ENCODE measurements at regions not wholly inside any gene's neighbourhood (a gene's known extent, or its start where the extent isn't known, plus 50 kb on each side); places are given as distances from the start of the nearest gene placed in this dataset.
"Not testable (repeated sequence)": the region's sequence is repeated elsewhere in the genome, so short reads cannot be mapped to it uniquely, and the experiment has no call there.

DNA sequence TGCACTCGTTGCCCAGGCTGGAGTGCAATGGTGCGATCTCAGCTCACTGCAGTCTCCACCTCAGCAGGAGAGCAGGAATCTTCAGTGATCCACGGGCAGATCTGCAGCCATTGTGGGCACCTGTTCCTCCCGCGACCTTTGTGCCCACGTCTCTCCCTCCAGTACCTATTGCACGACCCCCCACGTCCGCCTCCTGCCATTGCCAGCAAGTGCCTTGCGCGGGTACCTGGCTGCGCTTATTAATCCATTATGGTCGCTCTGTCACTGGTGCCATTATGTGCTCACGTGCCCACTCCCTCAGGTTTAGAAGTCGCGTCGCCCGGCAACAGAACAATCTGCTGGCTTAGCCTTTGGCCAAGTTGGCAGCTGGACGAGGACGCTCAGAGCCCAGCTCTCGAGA lies 146.2 kb upstream of the C1QTNF3 start:
- not testable (repeated sequence) for DNase-seq (ENCODE audit: low spot score)

DNA sequence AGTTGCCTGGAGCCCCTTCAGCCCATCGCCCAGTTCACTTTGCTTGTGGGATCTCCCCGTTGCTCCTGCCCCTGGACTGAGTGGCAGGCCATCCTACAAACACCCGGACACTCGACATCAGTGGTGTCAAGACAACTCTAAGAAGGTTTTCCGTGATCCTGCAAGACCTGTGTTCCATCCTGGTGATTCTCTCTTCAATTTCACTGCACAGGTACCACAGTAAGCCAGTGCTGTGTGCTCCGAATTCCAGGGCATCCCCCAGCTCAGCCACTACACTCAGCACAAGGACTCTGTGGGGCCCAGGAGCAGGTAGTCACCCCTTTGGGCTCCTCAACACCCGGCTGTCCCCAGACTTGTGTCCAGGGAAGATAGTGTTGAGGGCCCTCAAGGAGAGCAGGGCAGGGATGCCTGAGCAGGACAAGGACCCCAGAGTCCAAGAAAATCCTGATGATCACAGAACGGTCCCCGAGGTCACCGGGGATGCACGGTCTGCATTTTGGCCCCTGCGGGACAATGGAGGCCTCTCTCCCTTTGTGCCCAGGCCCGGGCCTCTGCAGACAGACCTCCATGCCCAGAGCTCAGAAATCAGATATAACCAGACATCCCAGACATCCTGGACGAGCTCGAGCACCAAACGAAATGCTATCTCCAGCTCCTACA lies 146.9 kb upstream of the C1QTNF3 start:
- not testable (repeated sequence) for DNase-seq (ENCODE audit: low spot score)

DNA sequence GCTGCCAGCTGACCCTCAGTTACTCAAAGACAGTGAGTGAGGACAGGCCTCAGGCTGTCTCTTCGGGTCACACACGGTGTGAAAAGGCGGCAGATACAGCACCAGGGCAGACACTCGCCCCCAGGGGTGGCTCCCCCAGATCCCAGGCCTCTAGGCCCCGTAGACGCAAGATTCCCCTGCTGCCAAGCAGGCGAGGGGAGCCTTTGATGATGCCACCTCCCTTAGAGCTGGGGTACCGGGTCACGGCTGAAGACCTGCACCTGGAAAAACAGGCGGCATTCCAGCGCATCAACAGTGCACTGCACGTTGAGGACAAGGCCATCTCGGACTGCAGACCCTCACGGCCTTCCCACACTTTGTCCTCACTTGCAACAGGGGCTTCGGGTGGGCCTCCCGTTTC lies 147.5 kb upstream of the C1QTNF3 start:
- DNase-seq (ENCODE audit: low spot score), result not testable (repeated sequence)

DNA sequence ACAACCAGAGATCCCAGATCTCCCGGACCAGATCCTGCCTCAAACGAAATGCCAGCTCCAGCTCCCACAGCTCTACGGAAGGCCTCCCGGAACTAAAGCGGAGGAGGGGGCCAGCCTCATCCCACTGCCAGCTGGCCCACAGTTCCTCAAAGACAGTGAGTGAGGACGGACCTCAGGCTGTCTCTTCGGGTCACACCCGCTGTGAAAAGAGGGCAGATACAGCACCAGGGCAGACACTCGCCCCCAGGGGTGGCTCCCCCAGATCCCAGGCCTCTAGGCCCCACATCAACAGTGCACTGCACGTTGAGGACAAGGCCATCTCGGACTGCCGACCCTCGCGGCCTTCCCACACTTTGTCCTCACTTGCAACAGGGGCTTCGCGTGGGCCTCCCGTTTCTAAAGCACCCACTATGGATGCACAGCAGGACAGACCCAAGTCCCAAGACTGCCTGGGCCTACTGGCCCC lies 148.3 kb upstream of the C1QTNF3 start:
- DNase-seq (ENCODE audit: low spot score), result not testable (repeated sequence)

DNA sequence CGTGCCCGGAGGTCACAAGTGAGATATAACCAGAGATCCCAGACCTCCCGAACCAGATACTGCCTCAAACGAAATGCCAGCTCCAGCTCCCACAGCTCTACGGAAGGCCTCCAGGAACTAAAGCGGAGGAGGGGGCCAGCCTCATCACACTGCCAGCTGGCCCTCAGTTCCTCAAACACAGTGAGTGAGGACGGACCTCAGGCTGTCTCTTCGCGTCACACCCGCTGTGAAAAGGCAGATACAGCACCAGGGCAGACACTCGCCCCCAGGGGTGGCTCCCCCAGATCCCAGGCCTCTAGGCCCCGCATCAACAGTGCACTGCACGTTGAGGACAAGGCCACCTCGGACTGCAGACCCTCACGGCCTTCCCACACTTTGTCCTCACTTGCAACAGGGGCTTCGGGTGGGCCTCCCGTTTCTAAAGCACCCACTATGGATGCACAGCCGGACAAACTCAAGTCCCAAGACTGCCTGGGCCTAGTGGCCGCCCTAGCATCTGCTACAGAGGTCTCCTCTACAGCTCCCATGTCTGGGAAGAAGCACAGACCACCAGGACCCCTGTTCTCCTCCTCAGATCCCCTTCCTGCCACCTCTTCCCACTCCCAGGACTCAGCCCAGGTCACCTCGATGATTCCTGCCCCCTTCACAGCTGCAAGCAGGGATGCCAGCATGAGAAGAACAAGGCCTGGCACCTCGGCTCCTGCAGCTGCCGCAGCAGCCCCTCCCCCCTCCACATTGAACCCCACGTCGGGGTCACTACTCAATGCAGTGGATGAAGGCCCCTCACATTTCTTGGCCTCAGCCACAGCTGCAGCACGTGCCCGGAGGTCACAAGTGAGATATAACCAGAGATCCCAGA lies 149.3 kb upstream of the C1QTNF3 start:
- not testable (repeated sequence) for DNase-seq (ENCODE audit: low spot score)

DNA sequence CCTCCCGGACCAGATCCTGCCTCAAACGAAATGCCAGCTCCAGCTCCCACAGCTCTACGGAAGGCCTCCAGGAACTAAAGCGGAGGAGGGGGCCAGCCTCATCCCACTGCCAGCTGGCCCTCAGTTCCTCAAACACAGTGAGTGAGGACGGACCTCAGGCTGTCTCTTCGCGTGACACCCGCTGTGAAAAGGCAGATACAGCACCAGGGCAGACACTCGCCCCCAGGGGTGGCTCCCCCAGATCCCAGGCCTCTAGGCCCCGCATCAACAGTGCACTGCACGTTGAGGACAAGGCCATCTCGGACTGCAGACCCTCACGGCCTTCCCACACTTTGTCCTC lies 149.9 kb upstream of the C1QTNF3 start:
- DNase-seq (ENCODE audit: low spot score), result not testable (repeated sequence)

DNA sequence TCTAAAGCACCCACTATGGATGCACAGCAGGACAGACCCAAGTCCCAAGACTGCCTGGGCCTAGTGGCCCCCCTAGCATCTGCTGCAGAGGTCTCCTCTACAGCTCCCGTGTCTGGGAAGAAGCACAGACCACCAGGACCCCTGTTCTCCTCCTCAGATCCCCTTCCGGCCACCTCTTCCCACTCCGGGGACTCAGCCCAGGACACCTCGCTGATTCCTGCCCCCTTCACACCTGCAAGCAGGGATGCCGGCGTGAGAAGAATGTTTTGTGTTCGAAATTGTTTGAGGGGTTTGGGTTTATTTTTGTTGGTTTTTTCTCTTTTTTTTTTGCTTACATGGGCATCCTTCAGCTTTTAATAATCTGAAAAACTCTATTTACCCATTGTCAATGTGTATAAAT lies 150.3 kb upstream of the C1QTNF3 start:
- DNase-seq (ENCODE audit: low spot score), result not testable (repeated sequence)

DNA sequence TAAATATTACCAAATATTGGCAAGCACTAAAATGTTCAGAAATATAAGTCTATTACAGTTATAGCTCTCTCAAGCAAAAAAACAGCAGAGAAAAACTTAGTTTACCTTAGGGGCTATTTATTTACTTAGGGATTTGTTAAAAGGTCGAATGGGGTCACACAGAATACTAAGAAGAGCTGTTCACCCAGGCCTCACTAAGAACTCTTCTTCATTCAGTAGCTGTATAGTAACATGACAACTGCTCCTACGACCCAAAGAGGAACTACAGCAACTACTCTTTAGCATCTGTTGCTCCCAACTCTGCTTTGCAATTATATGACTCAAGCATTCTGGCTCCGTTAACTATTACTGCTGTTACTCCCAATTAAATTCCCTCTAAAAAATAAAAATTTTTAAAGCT lies 150.8 kb upstream of the C1QTNF3 start:
- DNase-seq (ENCODE audit: low spot score), result not testable (repeated sequence)

DNA sequence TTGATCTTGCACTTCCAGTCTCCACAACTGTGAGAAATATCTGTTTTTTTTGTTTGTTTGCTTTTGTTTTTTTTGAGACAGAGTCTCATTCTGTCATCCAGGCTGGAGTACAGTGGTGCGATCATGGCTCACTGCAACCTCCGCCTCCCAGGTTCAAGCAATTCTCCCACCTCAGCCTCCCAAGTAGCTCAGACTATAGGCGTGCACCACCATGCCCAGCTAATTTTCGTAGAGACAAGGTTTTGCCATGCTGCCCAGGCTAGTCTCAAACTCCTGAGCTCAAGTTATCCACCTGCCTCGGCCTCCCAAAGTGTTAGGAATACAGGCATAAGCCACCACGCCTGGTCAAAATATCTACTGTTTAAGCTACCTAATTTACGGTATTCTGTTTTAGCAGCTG lies 153.1 kb upstream of the C1QTNF3 start:
- DNase-seq (ENCODE audit: low spot score), result not testable (repeated sequence)

DNA sequence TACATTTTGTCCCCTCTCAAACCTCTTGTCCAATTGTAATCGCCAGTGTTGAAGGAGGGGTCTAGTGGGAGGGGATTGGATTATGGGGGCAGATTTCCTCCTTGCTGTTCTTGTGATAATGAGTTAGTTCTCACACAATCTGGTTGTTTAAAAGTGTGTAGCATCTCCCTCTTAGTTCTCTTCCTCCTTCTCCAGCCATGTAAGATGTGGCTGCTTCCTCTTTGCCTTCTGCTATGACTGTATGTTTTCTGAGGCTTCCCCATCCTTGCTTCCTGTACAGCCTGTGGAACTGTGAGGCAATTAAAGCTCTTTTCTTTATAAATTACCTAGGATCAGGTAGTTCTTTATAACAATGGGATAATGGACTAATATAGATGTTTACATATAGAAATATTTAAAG lies 162.3 kb upstream of the C1QTNF3 start:
- not testable (repeated sequence) for DNase-seq (ENCODE audit: low spot score)

DNA sequence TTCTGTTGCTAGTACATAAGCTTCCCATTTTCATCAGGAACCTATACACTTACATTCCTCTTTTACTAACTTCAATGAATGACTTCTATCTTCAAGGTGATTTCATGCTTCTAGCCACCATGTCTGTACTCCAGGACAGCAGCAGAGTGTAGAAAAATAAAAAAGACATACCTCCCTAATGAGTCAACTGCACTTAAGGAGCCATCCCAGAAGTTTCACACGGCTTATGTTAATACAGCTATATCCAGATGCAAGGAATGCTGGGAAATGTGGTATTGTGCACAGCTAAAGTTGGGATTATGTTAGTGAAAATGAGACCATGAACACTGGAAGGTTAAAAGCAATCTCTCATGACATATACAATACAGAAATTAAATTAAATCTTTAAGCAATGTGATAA lies 174.4 kb upstream of the C1QTNF3 start:
- not testable (repeated sequence) for DNase-seq (ENCODE audit: low spot score)

DNA sequence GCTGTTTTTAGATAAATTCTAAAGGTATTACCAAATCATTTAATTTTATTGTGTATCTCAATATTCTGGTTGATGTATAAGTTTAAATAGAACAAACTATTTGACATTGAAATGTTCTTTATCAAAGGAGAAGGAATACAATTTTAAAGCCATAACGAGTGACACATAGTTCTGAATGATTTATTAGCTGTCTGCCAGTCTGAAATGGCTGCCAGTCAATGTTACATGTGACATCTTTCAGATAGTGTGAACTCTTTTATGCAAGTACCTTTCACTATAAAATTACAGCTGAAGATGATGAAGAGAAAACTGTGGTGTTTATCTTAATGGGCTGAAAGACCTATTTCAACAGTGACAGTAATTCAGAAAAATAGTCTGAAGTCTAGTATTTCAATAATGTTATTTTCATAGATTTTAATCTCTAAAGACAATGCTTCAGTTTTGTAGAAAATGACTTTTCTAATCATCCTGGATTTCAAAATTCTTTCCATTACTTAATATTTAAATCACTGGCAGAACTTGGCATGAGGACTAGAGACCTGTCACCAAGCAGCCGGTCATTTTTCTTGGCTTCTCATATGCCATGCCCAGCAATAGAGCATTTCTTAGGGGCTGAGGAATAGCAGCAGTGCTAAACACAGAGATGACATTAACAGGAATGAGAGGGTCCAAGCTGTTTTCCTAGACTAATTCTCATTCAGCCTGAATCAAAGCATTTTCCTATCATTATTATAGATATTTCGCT lies 178.5 kb upstream of the C1QTNF3 start:
- DNase-seq (ENCODE audit: low spot score), result not testable (repeated sequence)

DNA sequence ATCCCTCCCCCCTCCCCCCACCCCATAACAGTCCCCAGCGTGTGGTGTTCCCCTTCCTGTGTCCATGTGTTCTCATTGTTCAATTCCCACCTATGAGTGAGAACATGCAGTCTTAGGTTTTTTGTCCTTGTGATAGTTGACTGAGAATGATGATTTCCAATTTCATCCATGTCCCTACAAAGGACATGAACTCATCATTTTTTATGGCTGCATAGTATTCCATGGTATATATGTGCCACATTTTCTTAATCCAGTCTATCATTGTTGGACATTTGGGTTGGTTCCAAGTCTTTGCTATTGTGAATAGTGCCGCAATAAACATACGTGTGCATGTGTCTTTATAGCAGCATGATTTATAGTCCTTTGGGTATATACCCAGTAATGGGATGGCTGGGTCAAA lies 180.1 kb upstream of the C1QTNF3 start:
- not testable (repeated sequence) for DNase-seq (ENCODE audit: low spot score)

DNA sequence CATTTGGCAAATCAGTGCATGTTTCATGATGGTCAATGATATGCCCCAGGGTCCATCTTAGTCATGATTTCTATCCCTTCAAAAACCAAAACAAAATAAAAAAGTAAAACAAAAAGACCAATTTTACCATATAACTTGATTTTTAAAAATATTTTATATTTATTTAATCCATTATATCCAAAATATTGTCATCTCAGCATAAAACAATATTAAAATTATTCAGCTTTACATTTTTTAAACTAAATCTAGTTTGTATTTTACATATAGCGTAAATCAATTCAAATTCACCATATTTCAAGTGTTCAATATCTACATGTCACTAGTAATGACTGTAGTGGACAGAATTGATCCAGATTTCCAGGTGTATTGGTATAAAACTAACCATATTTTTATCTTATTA lies 187.4 kb upstream of the C1QTNF3 start:
- not testable (repeated sequence) for DNase-seq (ENCODE audit: low spot score)

DNA sequence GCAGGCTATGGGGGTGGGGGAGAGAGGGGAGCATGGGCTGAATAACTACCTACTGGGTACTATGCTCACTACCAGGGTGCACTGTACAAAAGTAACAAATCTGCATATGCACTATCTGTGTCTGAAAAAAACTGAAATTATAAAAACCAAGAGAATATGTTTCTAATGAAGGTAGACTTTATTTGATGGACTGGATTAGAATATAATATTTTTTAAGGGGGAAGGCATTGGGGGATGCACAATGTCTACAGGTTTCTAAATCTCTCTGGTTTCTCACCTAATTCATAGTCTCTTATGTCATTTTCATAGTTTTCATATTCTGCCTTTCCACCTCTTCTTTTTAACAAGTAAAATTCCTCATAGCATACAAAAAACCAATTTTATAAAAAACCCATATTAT lies 200.8 kb upstream of the C1QTNF3 start:
- not testable (repeated sequence) for DNase-seq (ENCODE audit: low spot score)

DNA sequence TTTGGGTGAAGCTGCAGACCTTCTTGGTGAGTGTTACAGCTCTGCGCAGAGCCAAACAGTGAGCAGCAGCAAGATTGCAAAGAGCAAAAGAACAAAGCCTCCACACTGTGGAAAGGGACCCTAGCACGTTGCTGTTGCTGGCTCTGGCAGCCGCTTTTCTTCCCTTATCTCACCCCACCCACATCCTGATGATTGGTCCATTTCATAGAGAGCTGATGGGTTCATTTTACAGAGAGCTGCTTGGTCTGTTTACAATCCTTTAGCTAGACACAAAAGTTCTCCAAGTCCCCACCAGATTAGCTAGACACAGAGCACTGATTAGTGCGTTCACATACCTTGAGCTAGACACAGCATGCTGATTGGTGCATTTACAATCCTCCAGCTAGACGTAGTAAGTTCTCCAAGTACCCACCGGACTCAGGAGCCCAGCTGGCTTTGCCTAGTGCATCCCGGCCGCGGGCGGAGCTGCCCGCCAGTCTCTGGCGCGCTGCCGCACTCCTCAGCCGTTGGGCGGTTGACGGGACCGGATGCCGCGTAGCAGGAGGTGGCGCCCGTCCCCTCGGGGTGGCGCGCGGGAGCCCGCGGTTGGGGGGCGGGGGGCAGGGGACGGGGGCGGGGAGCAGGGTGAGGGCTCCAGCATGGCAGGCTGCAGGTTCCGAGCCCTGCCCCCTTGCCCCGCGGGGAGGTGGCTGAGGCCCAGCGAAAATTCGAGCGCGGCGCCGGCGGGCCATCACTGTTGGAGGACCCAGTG lies 201.4 kb upstream of the C1QTNF3 start:
- peak; percentile 45 for DNase-seq (ENCODE audit: low spot score)

DNA sequence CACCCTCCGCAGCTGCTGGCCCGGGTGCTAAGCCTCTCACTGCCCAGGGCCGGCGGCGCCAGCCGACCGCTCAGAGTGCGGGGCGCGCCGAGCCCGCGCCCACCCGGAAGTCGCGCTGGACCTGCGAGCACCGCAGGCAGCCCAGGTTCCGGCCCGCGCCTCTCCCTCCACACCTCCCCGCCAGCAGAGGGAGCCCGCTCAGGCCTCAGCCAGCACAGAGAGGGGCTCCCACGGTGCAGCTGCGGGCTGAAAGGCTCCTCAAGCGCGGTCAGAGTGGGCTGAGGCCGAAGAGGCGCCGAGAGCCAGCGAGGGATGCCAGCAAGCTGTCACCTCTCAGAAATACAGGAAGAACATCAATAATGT lies 202.0 kb upstream of the C1QTNF3 start:
- not testable (repeated sequence) for DNase-seq (ENCODE audit: low spot score)

DNA sequence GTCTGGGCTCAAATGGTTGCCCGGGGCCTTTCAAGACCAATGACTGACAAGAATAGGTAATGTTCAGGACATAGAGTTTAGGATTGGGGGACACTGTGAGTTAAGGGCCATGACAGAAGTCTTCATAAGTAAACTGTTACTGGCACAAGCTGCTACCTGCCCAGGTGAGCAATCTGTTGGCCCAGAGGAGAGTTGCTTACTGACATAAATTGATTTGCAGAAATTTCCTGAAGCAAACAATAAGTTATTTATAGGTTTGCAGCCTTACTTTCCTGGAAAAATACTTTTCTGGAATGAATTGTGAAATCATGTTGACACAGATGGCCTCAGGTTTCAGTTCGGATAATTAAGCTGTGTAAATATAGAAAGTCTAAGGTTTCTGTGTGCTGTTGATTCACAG lies 202.8 kb upstream of the C1QTNF3 start:
- not testable (repeated sequence) for DNase-seq (ENCODE audit: low spot score)

DNA sequence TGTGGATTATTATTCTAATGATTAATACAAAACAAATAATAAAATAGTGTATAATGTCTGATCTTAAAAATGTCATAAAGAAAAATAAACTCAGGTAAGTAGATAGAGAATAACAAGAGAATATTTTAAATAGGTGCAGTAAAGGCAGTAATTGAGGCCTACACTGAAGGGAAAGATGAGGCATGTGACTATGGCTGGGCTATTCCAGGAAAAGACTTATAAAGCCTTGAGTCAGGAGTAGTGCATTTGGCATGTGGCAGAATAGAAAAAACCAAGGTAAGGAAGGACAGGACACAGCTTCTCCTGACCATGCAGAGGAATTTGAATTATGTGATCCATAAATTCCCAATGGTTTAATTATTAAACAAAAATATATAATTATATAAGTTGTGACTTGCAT lies 215.6 kb upstream of the C1QTNF3 start:
- DNase-seq (ENCODE audit: low spot score), result not testable (repeated sequence)

DNA sequence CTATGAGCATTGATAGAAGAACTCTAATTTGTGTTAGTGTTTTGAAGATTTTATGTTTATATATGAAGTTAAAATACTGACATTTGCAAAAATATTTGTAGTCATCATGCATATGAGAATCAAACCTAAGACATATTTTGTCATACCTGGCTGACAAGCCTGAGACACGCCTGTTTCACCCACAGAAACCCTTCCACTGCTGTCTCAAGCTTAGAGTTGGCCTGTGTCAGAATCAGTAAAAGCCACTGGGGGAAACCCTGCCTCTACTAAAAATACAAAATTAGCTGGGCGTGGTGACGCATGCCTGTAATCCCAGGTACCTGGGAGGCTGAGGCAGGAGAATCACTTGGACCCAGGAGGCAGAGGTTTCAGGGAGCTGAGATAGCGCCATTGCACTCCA lies 218.0 kb upstream of the C1QTNF3 start:
- DNase-seq (ENCODE audit: low spot score), result not testable (repeated sequence)

DNA sequence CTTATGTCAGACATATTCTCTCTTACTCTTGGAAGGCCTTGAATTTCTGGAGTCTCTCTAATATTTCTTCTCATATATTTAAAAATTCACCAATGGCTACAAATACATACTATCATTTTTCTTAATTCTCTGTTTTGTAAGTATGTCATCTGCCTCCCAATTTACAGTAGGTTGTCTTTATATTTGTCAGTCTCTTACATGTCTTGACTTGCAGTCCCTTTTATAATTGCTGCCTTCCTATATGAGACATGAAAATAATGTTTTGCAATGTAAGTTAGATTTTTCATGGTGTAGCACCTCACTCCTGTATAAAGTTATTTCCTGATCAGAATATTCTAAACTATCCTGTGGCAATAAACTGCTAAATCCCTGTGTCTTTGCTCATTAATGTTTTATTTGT lies 223.1 kb upstream of the C1QTNF3 start:
- not testable (repeated sequence) for DNase-seq (ENCODE audit: low spot score)

DNA sequence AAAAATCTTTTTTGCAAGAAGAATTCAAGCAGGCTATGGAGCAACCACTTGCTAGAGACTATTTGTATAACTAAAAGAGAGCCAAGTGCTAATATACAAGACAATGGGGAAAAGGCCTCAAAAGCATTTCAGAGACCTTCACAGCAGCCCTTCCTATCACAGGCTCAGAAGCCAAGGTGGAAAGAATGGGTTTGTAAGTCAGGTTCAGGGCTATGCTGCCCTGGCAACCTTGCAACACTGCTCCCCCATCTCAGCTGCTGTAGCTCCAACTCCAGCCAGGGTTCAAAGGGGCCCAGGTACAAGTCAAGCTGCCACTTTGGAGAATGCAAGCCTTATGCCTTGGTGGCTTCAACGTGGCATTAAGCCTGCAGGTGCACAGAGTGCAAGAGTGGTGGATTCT lies 253.7 kb upstream of the C1QTNF3 start:
- DNase-seq (ENCODE audit: low spot score), result not testable (repeated sequence)
